Neural cell (in vitro differentiated cells): ENCODE measurements at regions not wholly inside any gene's neighbourhood (a gene's known extent, or its start where the extent isn't known, plus 50 kb on each side); places are given as distances from the start of the nearest gene placed in this dataset.
"Not testable (repeated sequence)": the region's sequence is repeated elsewhere in the genome, so short reads cannot be mapped to it uniquely, and the experiment has no call there.

Experiments
- H2AFZ ChIP-seq: fragments of 200-600, 300-800 bp; sonication (generic), shearing (Covaris generic); 2 replicates; pipeline ENCODE4 v1.6.0; 2014; ENCODE audit warnings: low read depth, mild to moderate bottlenecking, antibody characterized with exemption, low read length, moderate library complexity
- H3F3A ChIP-seq: fragments of 200-600 bp; shearing (Covaris generic); 2 replicates; pipeline ENCODE4 v1.6.1; 2016; ENCODE audit warnings: mild to moderate bottlenecking, moderate library complexity, mixed read lengths, antibody characterized with exemption, low read length; ENCODE audit not compliant: insufficient read depth, poor library complexity, severe bottlenecking
- H3K27ac ChIP-seq: fragments of 200-600, 300-800 bp; sonication (generic), shearing (Covaris generic); 2 replicates; pipeline ENCODE4 v1.5.1; 2014; ENCODE audit warnings: mild to moderate bottlenecking, low read length, moderate library complexity
- H3K27me3 ChIP-seq: fragments of 300-800, 200-600 bp; sonication (generic), shearing (Covaris generic); 2 replicates; pipeline ENCODE4 v1.6.0; 2014; ENCODE audit warnings: mild to moderate bottlenecking, low read depth, low read length, moderate library complexity; ENCODE audit not compliant: insufficient read depth
- H3K36me3 ChIP-seq: fragments of 300-800, 200-600 bp; sonication (generic), shearing (Covaris generic); 2 replicates; pipeline ENCODE4 v1.5.1; 2014; ENCODE audit warnings: mild to moderate bottlenecking, antibody characterized with exemption, low read length, moderate library complexity; ENCODE audit not compliant: insufficient read depth
- H3K4me2 ChIP-seq: fragments of 300-800, 200-600 bp; sonication (generic), shearing (Covaris generic); 2 replicates; pipeline ENCODE4 v1.6.0; 2014; ENCODE audit warnings: mild to moderate bottlenecking, low read length
- H3K4me3 ChIP-seq: fragments of 300-800, 200-600 bp; sonication (generic), shearing (Covaris generic); 2 replicates; pipeline ENCODE4 v1.5.1; 2014; ENCODE audit warnings: mild to moderate bottlenecking, low read length, moderate library complexity
- H3K79me2 ChIP-seq: fragments of 200-600 bp; shearing (Covaris generic); replicated peaks from 2 replicates; pipeline ENCODE4 v1.6.0; 2014; ENCODE audit warnings: mild to moderate bottlenecking, low read length, moderate library complexity; ENCODE audit not compliant: insufficient read depth
- H3K9ac ChIP-seq: fragments of 300-800, 200-600 bp; sonication (generic), shearing (Covaris generic); 2 replicates; pipeline ENCODE4 v1.6.1; 2016; ENCODE audit warnings: mild to moderate bottlenecking, low read length, mixed read lengths
- H3K9me2 ChIP-seq: fragments of 200-600 bp; shearing (Covaris generic); 2 replicates; pipeline ENCODE4 v1.6.1; 2016; ENCODE audit warnings: mild to moderate bottlenecking, low read length, mixed read lengths; ENCODE audit not compliant: insufficient read depth
- H3K9me3 ChIP-seq: fragments of 200-600, 300-800 bp; sonication (generic), shearing (Covaris generic); 2 replicates; pipeline ENCODE4 v1.6.1; 2016; ENCODE audit warnings: mild to moderate bottlenecking, mixed run types, low read length, moderate library complexity, mixed read lengths
- H4K20me1 ChIP-seq: fragments of 200-600 bp; shearing (Covaris generic); 2 replicates; pipeline ENCODE4 v1.6.1; 2016; ENCODE audit warnings: mild to moderate bottlenecking, mixed run types; ENCODE audit not compliant: insufficient read depth
- CTCF ChIP-seq: fragments of 450-650 bp; IDR thresholded peaks from 2 replicates; pipeline ENCODE4 v1.5.1; 2014; ENCODE audit warnings: antibody characterized with exemption, mild to moderate bottlenecking, moderate library complexity; ENCODE audit not compliant: poor library complexity, severe bottlenecking
- EP300 ChIP-seq: fragments of 450-650 bp; conservative IDR thresholded peaks from 2 replicates; pipeline ENCODE4 v1.6.1; 2014; ENCODE audit warnings: antibody characterized with exemption, mild to moderate bottlenecking, moderate library complexity; ENCODE audit not compliant: poor library complexity, severe bottlenecking
- EZH2 ChIP-seq: fragments of 200-600, 300-800 bp; shearing (Covaris generic), sonication (generic); IDR thresholded peaks from 2 replicates; pipeline ENCODE4 v1.6.1; 2014; ENCODE audit warnings: antibody characterized with exemption, low read length, borderline replicate concordance, mild to moderate bottlenecking; ENCODE audit not compliant: insufficient read depth, poor library complexity, severe bottlenecking
- MXI1 ChIP-seq: fragments of 450-650 bp; conservative IDR thresholded peaks from 2 replicates; pipeline ENCODE4 v1.6.1; 2014; ENCODE audit warnings: antibody characterized with exemption, mild to moderate bottlenecking; ENCODE audit not compliant: poor library complexity, severe bottlenecking
- POLR2AphosphoS5 ChIP-seq: IDR thresholded peaks from 2 replicates; pipeline ENCODE4 v1.6.1; 2012
- RAD21 ChIP-seq: fragments of 450-650 bp; conservative IDR thresholded peaks from 2 replicates; pipeline ENCODE4 v1.6.1; 2014; ENCODE audit warnings: antibody characterized with exemption, mild to moderate bottlenecking, moderate library complexity
- SMC3 ChIP-seq: fragments of 450-650 bp; conservative IDR thresholded peaks from 2 replicates; pipeline ENCODE4 v1.6.1; 2014; ENCODE audit warnings: antibody characterized with exemption, mild to moderate bottlenecking, moderate library complexity; ENCODE audit not compliant: poor library complexity
- TAF1 ChIP-seq: IDR thresholded peaks from 2 replicates; pipeline ENCODE4 v1.6.1; 2012; ENCODE audit warnings: low read depth
- TF ChIP-seq, protein P1 (sequence below): IDR thresholded peaks from 2 replicates; pipeline ENCODE4 v1.6.1; 2012; ENCODE audit warnings: borderline replicate concordance

GRCh38 chr7:106526617-106527016 lies 134.3 kb downstream of the CCDC71L start:
- not testable (repeated sequence) for H3K9me3 ChIP-seq, H4K20me1 ChIP-seq, H3K27me3 ChIP-seq, H3K36me3 ChIP-seq, H3K4me3 ChIP-seq, H3K27ac ChIP-seq, H3K4me2 ChIP-seq, H3K79me2 ChIP-seq, H3K9me2 ChIP-seq, H3F3A ChIP-seq, H3K9ac ChIP-seq, H2AFZ ChIP-seq

DNA sequence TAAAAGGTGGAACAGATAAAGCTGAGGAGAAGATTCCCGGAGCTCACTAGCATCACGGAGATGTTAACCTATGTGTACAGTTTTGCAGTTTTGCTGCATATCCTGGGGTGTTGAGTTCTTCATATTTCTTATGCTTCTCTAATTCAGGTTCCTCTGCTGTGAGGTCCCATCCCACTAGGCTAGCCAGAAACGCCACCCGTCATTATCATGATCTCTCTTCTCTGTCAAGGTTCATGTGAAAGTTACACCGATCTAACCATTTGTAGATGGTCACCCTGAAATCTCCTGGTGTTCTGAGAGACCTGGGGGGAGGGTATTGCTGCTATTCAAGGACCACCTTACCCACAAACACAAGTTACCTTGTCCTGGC lies 136.3 kb downstream of the CCDC71L start:
- H3K27me3 ChIP-seq, result no peaks in the 10 kb centered on the region
- no peak overlapping the region for H3K4me3 ChIP-seq
- H3K9ac ChIP-seq, result no peak overlapping the region
- H3F3A ChIP-seq, result no peaks in the 10 kb centered on the region
- no peaks in the 10 kb centered on the region for H3K9me2 ChIP-seq
- no peaks in the 10 kb centered on the region for H3K9me3 ChIP-seq
- H2AFZ ChIP-seq, result no peak overlapping the region
- H4K20me1 ChIP-seq, result no peaks in the 10 kb centered on the region
- no peak for TF ChIP-seq RAD21
- TF ChIP-seq EP300, result no peak
- TF ChIP-seq SMC3, result no peak
- no peak for TF ChIP-seq EZH2
- TF ChIP-seq CTCF, result no peak
- TF ChIP-seq, protein P1, sequence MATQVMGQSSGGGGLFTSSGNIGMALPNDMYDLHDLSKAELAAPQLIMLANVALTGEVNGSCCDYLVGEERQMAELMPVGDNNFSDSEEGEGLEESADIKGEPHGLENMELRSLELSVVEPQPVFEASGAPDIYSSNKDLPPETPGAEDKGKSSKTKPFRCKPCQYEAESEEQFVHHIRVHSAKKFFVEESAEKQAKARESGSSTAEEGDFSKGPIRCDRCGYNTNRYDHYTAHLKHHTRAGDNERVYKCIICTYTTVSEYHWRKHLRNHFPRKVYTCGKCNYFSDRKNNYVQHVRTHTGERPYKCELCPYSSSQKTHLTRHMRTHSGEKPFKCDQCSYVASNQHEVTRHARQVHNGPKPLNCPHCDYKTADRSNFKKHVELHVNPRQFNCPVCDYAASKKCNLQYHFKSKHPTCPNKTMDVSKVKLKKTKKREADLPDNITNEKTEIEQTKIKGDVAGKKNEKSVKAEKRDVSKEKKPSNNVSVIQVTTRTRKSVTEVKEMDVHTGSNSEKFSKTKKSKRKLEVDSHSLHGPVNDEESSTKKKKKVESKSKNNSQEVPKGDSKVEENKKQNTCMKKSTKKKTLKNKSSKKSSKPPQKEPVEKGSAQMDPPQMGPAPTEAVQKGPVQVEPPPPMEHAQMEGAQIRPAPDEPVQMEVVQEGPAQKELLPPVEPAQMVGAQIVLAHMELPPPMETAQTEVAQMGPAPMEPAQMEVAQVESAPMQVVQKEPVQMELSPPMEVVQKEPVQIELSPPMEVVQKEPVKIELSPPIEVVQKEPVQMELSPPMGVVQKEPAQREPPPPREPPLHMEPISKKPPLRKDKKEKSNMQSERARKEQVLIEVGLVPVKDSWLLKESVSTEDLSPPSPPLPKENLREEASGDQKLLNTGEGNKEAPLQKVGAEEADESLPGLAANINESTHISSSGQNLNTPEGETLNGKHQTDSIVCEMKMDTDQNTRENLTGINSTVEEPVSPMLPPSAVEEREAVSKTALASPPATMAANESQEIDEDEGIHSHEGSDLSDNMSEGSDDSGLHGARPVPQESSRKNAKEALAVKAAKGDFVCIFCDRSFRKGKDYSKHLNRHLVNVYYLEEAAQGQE, result no peak
- no peak for TF ChIP-seq MXI1
- TF ChIP-seq POLR2AphosphoS5, result no peak
- TF ChIP-seq TAF1, result no peak
- no peaks in the 10 kb centered on the region for H3K79me2 ChIP-seq
- no peaks in the 10 kb centered on the region for H3K36me3 ChIP-seq
- H3K27ac ChIP-seq, result no peak overlapping the region
- H3K4me2 ChIP-seq, result no peak overlapping the region

- no peaks in the 10 kb centered on the region for H3F3A ChIP-seq
- H3K4me2 ChIP-seq, result no peak overlapping the region
- H3K9me3 ChIP-seq, result no peaks in the 10 kb centered on the region
- no peak overlapping the region for H2AFZ ChIP-seq
- H3K36me3 ChIP-seq, result no peaks in the 10 kb centered on the region
- no peaks in the 10 kb centered on the region for H3K9me2 ChIP-seq
- no peaks in the 10 kb centered on the region for H3K27me3 ChIP-seq
- no peaks in the 10 kb centered on the region for H3K79me2 ChIP-seq
- no peak overlapping the region for H3K27ac ChIP-seq
- no peaks in the 10 kb centered on the region for H4K20me1 ChIP-seq
- no peak overlapping the region for H3K9ac ChIP-seq
- no peak overlapping the region for H3K4me3 ChIP-seq
- TF ChIP-seq EP300 (no peak), TAF1 (no peak), MXI1 (no peak), CTCF (no peak), SMC3 (no peak), POLR2AphosphoS5 (no peak), RAD21 (no peak), EZH2 (no peak)
- TF ChIP-seq, protein P1, result no peak
These were observed 137.5 kb downstream of the CCDC71L start for GRCh38 chr7:106523482-106523881.
